K562 (cell line): ENCODE measurements at regions not wholly inside any gene's neighbourhood (a gene's known extent, or its start where the extent isn't known, plus 50 kb on each side); places are given as distances from the start of the nearest gene placed in this dataset.
A peak's percentile ranks its signal among the peaks of the same experiment; 100 is the strongest.

ENCODE experiments used
- ATAC-seq: fragments of 200-7000 bp; cut with Tn5 transposase; 3 replicates; pipeline ENCODE4 v1.9.1; 2020; ENCODE audit warnings: moderate library complexity
- BruUV-seq: library from RNA; stranded (reverse); fragments of 400-500 nt; replicated peaks from 2 replicates; lab custom pipeline; 2021; lab: Mats Ljungman, UMichigan
- CTCF ChIA-PET: fragments of 300-600 bp; formaldehyde crosslinking; extraction: SDS; loops from one replicate; lab custom pipeline; 2021; ENCODE audit warnings: low intra/inter-chr PET ratio; lab: Yijun Ruan, JAX
- POLR2A ChIA-PET: fragments of 300-600, 350-650 bp; sonication (Branson Sonifier 250); formaldehyde crosslinking; extraction: SDS; loops from one replicate; lab custom pipeline; 2021; ENCODE audit warnings: antibody characterized with exemption, inconsistent platforms; lab: Yijun Ruan, JAX
- DNase-seq, 4 experiments: peaks; one replicate each; pipeline versions ENCODE4 v3.0.0 to v3.0.0-alpha.2; 2011 to 2018; ENCODE audit warnings: low spot score in 3 of 4, mixed read lengths in 3 of 4; ENCODE audit errors: extremely low read depth in 1 of 4
- FAIRE-seq: peaks from 2 replicates; lab custom pipeline; 2011; peaks lifted over from hg19 to GRCh38; lab: Jason Lieb, UNC
- H2AFZ ChIP-seq: 2 replicates; pipeline ENCODE4 v1.6.0; 2011; ENCODE audit warnings: low read depth, low read length, control low read depth, inconsistent platforms
- H3K27ac ChIP-seq: fragments of 200-600 bp; 3 replicates; pipeline ENCODE4 v1.8.0; 2011; ENCODE audit warnings: low read depth, mild to moderate bottlenecking, control low read depth, inconsistent platforms, low read length, moderate library complexity, mixed read lengths; ENCODE audit errors: extremely low read depth
- H3K27me3 ChIP-seq, 2 experiments: fragments of 300-600 bp in 1 of 2; 2 replicates in 1 of 2; 3 replicates in 1 of 2; pipeline versions ENCODE4 v1.6.0 to v1.8.0; 2011; ENCODE audit warnings: inconsistent platforms in 2 of 2, low read length in 2 of 2, mild to moderate bottlenecking in 1 of 2, mixed read lengths in 1 of 2, moderate library complexity in 1 of 2; ENCODE audit not compliant: control insufficient read depth in 2 of 2, insufficient read depth in 2 of 2
- H3K36me3 ChIP-seq: fragments of 300-600 bp; 3 replicates; pipeline ENCODE4 v1.8.0; 2011; ENCODE audit warnings: mild to moderate bottlenecking, low read length, inconsistent platforms; ENCODE audit not compliant: control insufficient read depth, insufficient read depth
- H3K4me1 ChIP-seq, 2 experiments: fragments of 200-600 bp in 1 of 2; replicated peaks in 1 of 2; 2 replicates in 1 of 2; 3 replicates in 1 of 2; pipeline versions ENCODE4 v1.5.1 to v1.8.0; 2011; ENCODE audit warnings: inconsistent platforms in 2 of 2, low read length in 2 of 2, mild to moderate bottlenecking in 1 of 2, mixed read lengths in 1 of 2, moderate library complexity in 1 of 2; ENCODE audit not compliant: control insufficient read depth in 2 of 2, insufficient read depth in 2 of 2
- H3K4me2 ChIP-seq: 2 replicates; pipeline ENCODE4 v1.6.1; 2011; ENCODE audit warnings: low read length, control low read depth, inconsistent platforms, mixed read lengths; ENCODE audit not compliant: insufficient read depth
- H3K4me3 ChIP-seq: fragments of 200-600 bp; sonication (generic), shearing (Covaris generic); 2 replicates; pipeline ENCODE4 v1.5.1; 2016; ENCODE audit warnings: control low read depth, inconsistent platforms
- H3K79me2 ChIP-seq: fragments of 200-600 bp; 3 replicates; pipeline ENCODE4 v1.8.0; 2011; ENCODE audit warnings: low read length, inconsistent platforms; ENCODE audit not compliant: control insufficient read depth, insufficient read depth
- H3K9ac ChIP-seq, 2 experiments: 2 replicates each; pipeline versions ENCODE4 v1.6.0 to v1.6.1; 2011; ENCODE audit warnings: low read depth in 2 of 2, low read length in 2 of 2, control low read depth in 1 of 2, inconsistent platforms in 1 of 2, mild to moderate bottlenecking in 1 of 2, mixed read lengths in 1 of 2; ENCODE audit not compliant: insufficient read depth in 1 of 2
- H3K9me1 ChIP-seq: one replicate; pipeline ENCODE4 v1.6.0; 2011; ENCODE audit warnings: inconsistent platforms, mild to moderate bottlenecking, low read length, moderate library complexity; ENCODE audit not compliant: control insufficient read depth, insufficient read depth
- H3K9me3 ChIP-seq: replicated peaks from 2 replicates; pipeline ENCODE4 v1.5.1; 2011; ENCODE audit warnings: low read depth, low read length, inconsistent platforms; ENCODE audit not compliant: control insufficient read depth, insufficient read depth
- H4K20me1 ChIP-seq: replicated peaks from 2 replicates; pipeline ENCODE4 v1.6.1; 2011; ENCODE audit warnings: low read length, inconsistent platforms, mixed read lengths; ENCODE audit not compliant: control insufficient read depth, insufficient read depth
- CHCHD3 ChIP-seq: fragments of 250-450 bp; sonication (Bioruptor Pico); IDR thresholded peaks from 2 replicates; pipeline ENCODE4 v2.1.2; 2022; ENCODE audit warnings: mild to moderate bottlenecking
- CHD1 ChIP-seq: fragments of 200-600 bp; sonication (generic); IDR thresholded peaks from one replicate; pipeline ENCODE4 v1.6.1; 2012; ENCODE audit warnings: mild to moderate bottlenecking, moderate library complexity, low read length, inconsistent platforms
- FOSL1 ChIP-seq: fragments of 200-800 bp; sonication (Bioruptor generic); conservative IDR thresholded peaks from 2 replicates; pipeline ENCODE4 v1.6.1; 2016; ENCODE audit warnings: missing genetic modification characterization, missing compliant biosample characterization
- HSF4 ChIP-seq: fragments of 250-450 bp; sonication (Bioruptor Pico); IDR thresholded peaks from 2 replicates; pipeline ENCODE4 v2.1.2; 2022; ENCODE audit warnings: mild to moderate bottlenecking, moderate library complexity, borderline replicate concordance
- KDM4B ChIP-seq, 2 experiments: fragments of 450-650 bp in 1 of 2; sonication (generic) in 1 of 2; IDR thresholded peaks; 2 replicates each; pipeline ENCODE4 v1.6.1; 2016 to 2017; ENCODE audit warnings: borderline replicate concordance in 2 of 2, antibody characterized with exemption in 1 of 2, low read depth in 1 of 2, mild to moderate bottlenecking in 1 of 2
- MCM5 ChIP-seq: fragments of 450-650 bp; IDR thresholded peaks from 2 replicates; pipeline ENCODE4 v1.6.1; 2016; ENCODE audit warnings: low read depth
- MYNN ChIP-seq, 2 experiments: sonication (generic); formaldehyde crosslinking in 1 of 2; IDR thresholded peaks; 2 replicates each; pipeline versions ENCODE4 v1.5.0 to v1.6.1; 2016 to 2020; ENCODE audit warnings: antibody characterized with exemption in 1 of 2, missing genetic modification reagents in 1 of 2
- PKNOX1 ChIP-seq: fragments of 450-650 bp; IDR thresholded peaks from 2 replicates; pipeline ENCODE4 v1.6.1; 2016
- POU5F1 ChIP-seq: fragments of 150-350 bp; IDR thresholded peaks from 2 replicates; pipeline ENCODE4 v1.6.1; 2014; ENCODE audit warnings: borderline replicate concordance, low read length, low read depth, mild to moderate bottlenecking; ENCODE audit not compliant: partially characterized antibody
- SNIP1 ChIP-seq: fragments of 450-650 bp; IDR thresholded peaks from 2 replicates; pipeline ENCODE4 v1.7.1; 2017; ENCODE audit warnings: low read depth, mild to moderate bottlenecking
- SPI1 ChIP-seq: IDR thresholded peaks from 2 replicates; pipeline ENCODE4 v1.6.1; 2011; ENCODE audit warnings: low read depth, low read length, control low read depth, borderline replicate concordance
- TFAM ChIP-seq: fragments of 250-450 bp; sonication (Bioruptor Pico); conservative IDR thresholded peaks from 2 replicates; pipeline ENCODE4 v1.5.0; 2021; ENCODE audit warnings: mild to moderate bottlenecking, moderate library complexity
- ZNF263 ChIP-seq: sonication (generic); formaldehyde crosslinking; IDR thresholded peaks from 2 replicates; pipeline ENCODE4 v1.8.0; 2022; ENCODE audit warnings: mild to moderate bottlenecking, missing genetic modification reagents, borderline replicate concordance
- ZNF274 ChIP-seq: IDR thresholded peaks from 2 replicates; pipeline ENCODE4 v1.6.1; 2011; ENCODE audit warnings: low read depth, mild to moderate bottlenecking, low read length, moderate library complexity, borderline replicate concordance
- ZNF316 ChIP-seq: fragments of 450-650 bp; IDR thresholded peaks from 2 replicates; pipeline ENCODE4 v1.6.1; 2016
- ZNF398 ChIP-seq: fragments of 250-450 bp; sonication (Bioruptor Pico); IDR thresholded peaks from 2 replicates; pipeline ENCODE4 v1.8.0; 2021; ENCODE audit warnings: moderate library complexity, mild to moderate bottlenecking, inconsistent platforms
- ZNF79 ChIP-seq: fragments of 250-450 bp; sonication (Bioruptor Pico); IDR thresholded peaks from 2 replicates; pipeline ENCODE4 v1.4.0; 2020; ENCODE audit warnings: low read depth, mild to moderate bottlenecking, moderate library complexity
- WGBS: fragments of 100-300 bp; shearing (Covaris generic); methylation state at CpG from one replicate; pipeline ENCODE4 v1.1.6; 2016; ENCODE audit warnings: low coverage, mixed read lengths; ENCODE audit not compliant: insufficient coverage; ENCODE audit errors: missing lambda C conversion rate; 5-methylcytosine and 5-hydroxymethylcytosine counted together
- in situ Hi-C: fragments of 300-500 bp; cut with MboI; formaldehyde crosslinking; loops from 4 replicates; pipeline ENCODE4 v1.15.0; 2018; ENCODE audit warnings: inconsistent platforms, mixed read lengths
- intact Hi-C: fragments of 100-400 bp; cut with micrococcal nuclease; formaldehyde crosslinking; loops from 2 replicates; pipeline ENCODE4 v1.14.2; 2022
- TF ChIP-seq, protein P1 (sequence below): sonication (generic); formaldehyde crosslinking; IDR thresholded peaks from 2 replicates; pipeline ENCODE4 v1.8.1; 2022; ENCODE audit warnings: missing genetic modification reagents
- TF ChIP-seq, protein P2 (sequence below): fragments of 450-650 bp; IDR thresholded peaks from 2 replicates; pipeline ENCODE4 v1.6.1; 2016; ENCODE audit warnings: missing biosample characterization, missing genetic modification characterization

GRCh38 chr17:71664861-71665260 is 456.0 kb upstream of the SOX9 start (continued):
- TF ChIP-seq ZNF316 = peak; percentile 51; the same call in 1 of the 2 replicates
- TF ChIP-seq CHD1 = no peak
- TF ChIP-seq, protein P1, sequence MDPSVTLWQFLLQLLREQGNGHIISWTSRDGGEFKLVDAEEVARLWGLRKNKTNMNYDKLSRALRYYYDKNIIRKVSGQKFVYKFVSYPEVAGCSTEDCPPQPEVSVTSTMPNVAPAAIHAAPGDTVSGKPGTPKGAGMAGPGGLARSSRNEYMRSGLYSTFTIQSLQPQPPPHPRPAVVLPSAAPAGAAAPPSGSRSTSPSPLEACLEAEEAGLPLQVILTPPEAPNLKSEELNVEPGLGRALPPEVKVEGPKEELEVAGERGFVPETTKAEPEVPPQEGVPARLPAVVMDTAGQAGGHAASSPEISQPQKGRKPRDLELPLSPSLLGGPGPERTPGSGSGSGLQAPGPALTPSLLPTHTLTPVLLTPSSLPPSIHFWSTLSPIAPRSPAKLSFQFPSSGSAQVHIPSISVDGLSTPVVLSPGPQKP (CRISPR knock-in tag) = no peak
- no peak for TF ChIP-seq ZNF274
- no peak for TF ChIP-seq CHCHD3
- TF ChIP-seq FOSL1 = no peak
- TF ChIP-seq SNIP1 = no peak

DNA sequence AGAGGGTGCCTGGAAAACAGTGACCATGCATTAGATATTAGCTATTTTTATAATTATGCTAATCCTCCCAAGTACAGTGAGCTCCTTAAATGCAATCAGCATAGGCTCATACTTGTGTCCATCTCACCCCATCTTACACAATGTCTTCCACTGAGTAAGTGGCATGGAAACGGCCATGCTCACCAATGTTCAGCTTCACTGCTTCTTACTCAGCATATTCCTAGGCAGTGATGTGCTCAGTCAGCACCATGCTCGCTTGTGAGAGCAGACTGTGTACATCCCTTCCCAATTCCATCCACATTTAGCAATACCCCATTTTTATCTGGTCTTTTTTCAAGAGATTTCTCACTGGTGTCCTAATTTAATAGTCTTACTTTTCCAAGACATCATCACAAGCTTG is 454.8 kb upstream of the SOX9 start:
- no peaks in the 10 kb centered on the region for H3K79me2 ChIP-seq
- H3K27me3 ChIP-seq = no peaks in the 10 kb centered on the region
- H3K4me2 ChIP-seq = no peak overlapping the region
- ChIA-PET CTCF (no interaction called here), POLR2A (no interaction called here)
- H3K27ac ChIP-seq = no peak overlapping the region
- H3K9me1 ChIP-seq = no peaks in the 10 kb centered on the region
- no peak overlapping the region for H2AFZ ChIP-seq
- no peak for ATAC-seq
- 2% methylated on average over 2 of the region's 2 CpGs for WGBS
- no peak overlapping the region for H3K4me3 ChIP-seq
- BruUV-seq = no TSS peak
- FAIRE-seq = no peak
- no peaks in the 10 kb centered on the region for H4K20me1 ChIP-seq
- intact Hi-C loops = no loop called here
- no peaks in the 10 kb centered on the region for H3K4me1 ChIP-seq
- no peak overlapping the region for H3K9ac ChIP-seq
- in situ Hi-C loops = no loop called here
- no peaks in the 10 kb centered on the region for H3K9me3 ChIP-seq
- no peaks in the 10 kb centered on the region for H3K36me3 ChIP-seq
- DNase-seq = no peak
- TF ChIP-seq, protein P2, sequence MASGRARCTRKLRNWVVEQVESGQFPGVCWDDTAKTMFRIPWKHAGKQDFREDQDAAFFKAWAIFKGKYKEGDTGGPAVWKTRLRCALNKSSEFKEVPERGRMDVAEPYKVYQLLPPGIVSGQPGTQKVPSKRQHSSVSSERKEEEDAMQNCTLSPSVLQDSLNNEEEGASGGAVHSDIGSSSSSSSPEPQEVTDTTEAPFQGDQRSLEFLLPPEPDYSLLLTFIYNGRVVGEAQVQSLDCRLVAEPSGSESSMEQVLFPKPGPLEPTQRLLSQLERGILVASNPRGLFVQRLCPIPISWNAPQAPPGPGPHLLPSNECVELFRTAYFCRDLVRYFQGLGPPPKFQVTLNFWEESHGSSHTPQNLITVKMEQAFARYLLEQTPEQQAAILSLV = no peak
- TF ChIP-seq ZNF263 (CRISPR knock-in tag) (no peak), ZNF79 (CRISPR knock-in tag) (no peak), PKNOX1 (no peak), POU5F1 (no peak), TFAM (CRISPR knock-in tag) (no peak), MYNN (IDR thresholded peaks at IDR 0.05) (no peak), MYNN (CRISPR knock-in tag; IDR thresholded peaks at IDR 0.05) (no peak), KDM4B (IDR thresholded peaks at IDR 0.05; ENCODE audit: borderline replicate concordance in 2 of 2, low read depth in 1 of 2) (no peak), MCM5 (no peak), CHD1 (no peak), HSF4 (CRISPR knock-in tag) (no peak), SPI1 (no peak), ZNF398 (CRISPR knock-in tag) (no peak)
